ENCODE measurements at regions not wholly inside any gene's neighbourhood (a gene's known extent, or its start where the extent isn't known, plus 50 kb on each side); places are given as distances from the start of the nearest gene placed in this dataset.
"Not testable (repeated sequence)": the region's sequence is repeated elsewhere in the genome, so short reads cannot be mapped to it uniquely, and the experiment has no call there.

- TF ChIP-seq, protein P1, sequence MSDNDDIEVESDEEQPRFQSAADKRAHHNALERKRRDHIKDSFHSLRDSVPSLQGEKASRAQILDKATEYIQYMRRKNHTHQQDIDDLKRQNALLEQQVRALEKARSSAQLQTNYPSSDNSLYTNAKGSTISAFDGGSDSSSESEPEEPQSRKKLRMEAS (CRISPR knock-in tag; IDR thresholded peaks at IDR 0.05), result not testable (repeated sequence)
- TF ChIP-seq, protein P2, sequence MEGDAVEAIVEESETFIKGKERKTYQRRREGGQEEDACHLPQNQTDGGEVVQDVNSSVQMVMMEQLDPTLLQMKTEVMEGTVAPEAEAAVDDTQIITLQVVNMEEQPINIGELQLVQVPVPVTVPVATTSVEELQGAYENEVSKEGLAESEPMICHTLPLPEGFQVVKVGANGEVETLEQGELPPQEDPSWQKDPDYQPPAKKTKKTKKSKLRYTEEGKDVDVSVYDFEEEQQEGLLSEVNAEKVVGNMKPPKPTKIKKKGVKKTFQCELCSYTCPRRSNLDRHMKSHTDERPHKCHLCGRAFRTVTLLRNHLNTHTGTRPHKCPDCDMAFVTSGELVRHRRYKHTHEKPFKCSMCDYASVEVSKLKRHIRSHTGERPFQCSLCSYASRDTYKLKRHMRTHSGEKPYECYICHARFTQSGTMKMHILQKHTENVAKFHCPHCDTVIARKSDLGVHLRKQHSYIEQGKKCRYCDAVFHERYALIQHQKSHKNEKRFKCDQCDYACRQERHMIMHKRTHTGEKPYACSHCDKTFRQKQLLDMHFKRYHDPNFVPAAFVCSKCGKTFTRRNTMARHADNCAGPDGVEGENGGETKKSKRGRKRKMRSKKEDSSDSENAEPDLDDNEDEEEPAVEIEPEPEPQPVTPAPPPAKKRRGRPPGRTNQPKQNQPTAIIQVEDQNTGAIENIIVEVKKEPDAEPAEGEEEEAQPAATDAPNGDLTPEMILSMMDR (IDR thresholded peaks at IDR 0.05), result not testable (repeated sequence)
Measured at GRCh38 chr7:128614812-128615211, 57.3 kb upstream of the GARIN1A start.
